ENCODE measurements at regions not wholly inside any gene's neighbourhood (a gene's known extent, or its start where the extent isn't known, plus 50 kb on each side); places are given as distances from the start of the nearest gene placed in this dataset.

DNA sequence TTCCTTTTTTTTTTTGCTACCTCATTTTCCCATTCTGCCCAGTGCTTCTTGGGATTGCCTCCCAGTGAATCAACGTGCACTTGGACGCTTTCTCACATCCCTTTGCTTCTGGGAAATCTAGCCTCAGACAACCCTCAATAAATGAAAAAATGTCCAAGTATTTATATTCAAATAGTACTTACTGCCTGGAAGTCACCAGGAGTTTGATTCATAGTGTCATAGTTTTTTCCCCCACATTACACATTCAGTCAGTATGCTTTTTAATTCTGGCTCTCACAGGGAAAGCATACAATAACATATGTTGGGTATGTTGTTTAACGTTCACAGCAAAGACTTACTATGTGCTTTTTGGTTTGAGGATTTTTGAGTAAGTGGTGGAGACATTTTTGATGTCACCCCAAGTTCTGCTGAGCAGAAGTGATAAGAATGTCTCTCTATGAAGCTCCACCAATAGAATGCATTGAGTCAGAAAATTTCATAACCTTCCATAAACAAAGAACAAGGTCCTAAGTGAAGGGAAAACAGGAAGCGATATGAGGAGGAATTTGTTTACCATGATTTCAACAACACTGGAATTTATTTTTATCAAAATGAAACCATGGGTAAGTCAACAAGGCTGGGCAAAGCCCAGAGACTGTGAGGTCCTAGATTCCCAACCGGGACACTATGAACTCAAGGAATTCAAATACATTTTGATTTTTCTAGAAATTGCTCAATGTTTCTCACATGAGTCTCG, 301.2 kb upstream of the BMP2 start:
- H2BK20ac ChIP-seq (ENCODE audit: low read length) = no peak overlapping the region
- H3K9me3 ChIP-seq (ENCODE audit: insufficient read depth in 2 of 2, low read depth in 1 of 2, low read length in 1 of 2) = no peaks in the 10 kb centered on the region
- H3K23ac ChIP-seq (ENCODE audit: insufficient read length) = no peak overlapping the region
- no peak overlapping the region for H3K9ac ChIP-seq (replicated peaks in 1 of 4; ENCODE audit: extremely low read depth in 1 of 4, low read depth in 3 of 4, low read length in 3 of 4)
- no peak overlapping the region for H4K8ac ChIP-seq (ENCODE audit: extremely low read depth, insufficient read depth, low read length)
- H3K4me2 ChIP-seq (ENCODE audit: insufficient read depth in 1 of 2, low read depth in 2 of 2, low read length in 2 of 2) = no peak overlapping the region
- H3K4me3 ChIP-seq (ENCODE audit: extremely low read depth in 1 of 4, insufficient read depth in 2 of 4, low read depth in 3 of 4, low read length in 4 of 4) = no peak overlapping the region
- H3K79me2 ChIP-seq (ENCODE audit: control insufficient read depth in 1 of 2, insufficient read depth in 2 of 2, low read length in 2 of 2) = no peaks in the 10 kb centered on the region
- no peak overlapping the region for H4K5ac ChIP-seq (ENCODE audit: insufficient read length, low read depth, low read length)
- DNase-seq (ENCODE audit: low read depth in 1 of 2, low spot score in 2 of 2) (no peak), FAIRE-seq (no peak)
- no peaks in the 10 kb centered on the region for H3K36me3 ChIP-seq (ENCODE audit: control insufficient read depth in 2 of 4, insufficient read depth in 4 of 4, low read length in 3 of 4)
- H4K20me1 ChIP-seq (replicated peaks in 1 of 2; ENCODE audit: control insufficient read depth in 1 of 2, insufficient read depth in 2 of 2, low read length in 2 of 2) = no peaks in the 10 kb centered on the region
- H3K27ac ChIP-seq (ENCODE audit: low read depth, low read length) = no peak overlapping the region
- H3K56ac ChIP-seq (replicated peaks; ENCODE audit: insufficient read length, low read depth, low read length) = no peak overlapping the region
- H2BK5ac ChIP-seq (ENCODE audit: low read depth, low read length) = no peak overlapping the region
- 88% methylated on average over 6 of the region's 6 CpGs; no CpG with 5 or more reads in 1 of the 2 experiments for WGBS, 2 experiments (ENCODE audit: extremely low coverage in 1 of 2, insufficient coverage in 1 of 2, insufficient read length in 1 of 2, insufficient replicate concordance in 2 of 2, low coverage in 1 of 2, low lambda C conversion rate in 2 of 2, missing lambda C conversion rate in 1 of 2)
- H2BK15ac ChIP-seq (ENCODE audit: low read length) = no peak overlapping the region
- CTCF ChIA-PET (ENCODE audit: partially characterized antibody) = no interaction called here
- no peak overlapping the region for H3K14ac ChIP-seq (ENCODE audit: insufficient read length)
- no peaks in the 10 kb centered on the region for H3K79me1 ChIP-seq (ENCODE audit: low read depth, low read length)
- no peak overlapping the region for H2BK12ac ChIP-seq (ENCODE audit: low read depth, low read length)
- no peaks in the 10 kb centered on the region for H3K4me1 ChIP-seq (replicated peaks in 1 of 4; ENCODE audit: control insufficient read depth in 3 of 4, insufficient read depth in 4 of 4, low read length in 3 of 4)
- no peak overlapping the region for H3K18ac ChIP-seq (ENCODE audit: extremely low read depth, low read length)
- H3K23me2 ChIP-seq (ENCODE audit: low read depth, low read length) = no peaks in the 10 kb centered on the region
- no peak overlapping the region for H3K4ac ChIP-seq (replicated peaks; ENCODE audit: insufficient read length, low read depth, low read length)
- H2BK120ac ChIP-seq (replicated peaks; ENCODE audit: low read depth, low read length) = no peak overlapping the region
- H2AFZ ChIP-seq (ENCODE audit: low read length) = no peak overlapping the region
- H3K27me3 ChIP-seq (replicated peaks in 1 of 4; ENCODE audit: control insufficient read depth in 3 of 4, extremely low read depth in 1 of 4, insufficient read depth in 3 of 4, low read length in 3 of 4) = no peaks in the 10 kb centered on the region
- no peak overlapping the region for H4K91ac ChIP-seq (replicated peaks; ENCODE audit: insufficient read length, low read length)
- no peak overlapping the region for H2AK5ac ChIP-seq (ENCODE audit: low read depth, low read length)
- POLR2A ChIA-PET (ENCODE audit: partially characterized antibody) = no interaction called here
- TF ChIP-seq ASH2L (IDR thresholded peaks at IDR 0.05; ENCODE audit: low read length) = no peak
